ENCODE measurements at regions not wholly inside any gene's neighbourhood (a gene's known extent, or its start where the extent isn't known, plus 50 kb on each side); places are given as distances from the start of the nearest gene placed in this dataset.

DNA sequence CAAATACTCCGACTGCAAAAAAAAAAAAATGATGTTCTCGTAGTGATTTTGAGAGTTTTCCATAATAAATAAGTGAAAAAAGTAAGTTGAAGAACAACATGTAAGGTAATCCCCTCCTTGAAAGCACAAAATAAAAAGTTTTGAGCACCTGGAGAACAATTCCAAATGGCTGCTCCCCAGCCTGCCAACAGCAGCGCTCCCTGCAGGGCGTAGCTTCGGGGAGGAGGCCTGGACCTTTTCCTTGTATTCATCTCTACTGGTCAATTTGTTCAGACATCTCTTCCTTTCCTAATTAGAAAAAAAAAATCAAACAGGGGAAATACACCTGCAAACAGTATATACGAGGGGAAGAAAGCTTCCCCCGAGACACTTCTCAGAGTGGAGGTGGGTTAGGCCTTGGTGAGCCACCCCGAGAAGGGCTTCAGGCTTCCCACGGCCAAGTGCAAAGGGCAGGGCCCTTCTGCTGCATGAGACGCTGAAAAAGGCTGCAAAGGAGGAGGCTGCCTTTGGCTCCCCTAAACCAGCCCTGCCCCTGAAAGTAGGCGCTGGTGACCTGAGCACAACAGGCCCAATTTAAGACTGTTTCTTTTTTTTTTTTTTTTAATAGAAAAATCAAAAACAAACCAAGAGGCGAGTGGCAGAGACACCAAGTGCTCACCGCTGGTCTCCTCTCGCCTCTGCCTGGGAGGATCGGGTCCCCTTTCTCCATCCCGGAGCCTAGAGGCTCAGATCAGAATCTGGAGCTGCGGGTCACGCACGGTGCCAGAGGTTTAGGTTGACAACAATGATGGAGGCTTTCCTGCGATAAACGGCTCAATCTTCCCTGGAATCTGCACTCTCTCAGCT lies 193.1 kb upstream of the FOXF1 start:
- TF ChIP-seq POLR2A (IDR thresholded peaks at IDR 0.05): no peak
- 75 to 83% methylated on average over 21 of the region's 21 CpGs for WGBS, 2 donors
- intact Hi-C loops (cut with DNase I; ENCODE audit: low total_unique reads): no loop called here
- no peak overlapping the region for H3K4me3 ChIP-seq (ENCODE audit: low read depth, poor library complexity, severe bottlenecking)
- no peak for DNase-seq (ENCODE audit: low spot score in 2 of 2)

GRCh38 chr16:86317813-86318650 lies 192.3 kb upstream of the FOXF1 start:
- WGBS, 2 donors: 67 to 68% methylated on average over 13 of the region's 13 CpGs
- no peak overlapping the region for H3K4me3 ChIP-seq (ENCODE audit: low read depth, poor library complexity, severe bottlenecking)
- TF ChIP-seq, protein P1, sequence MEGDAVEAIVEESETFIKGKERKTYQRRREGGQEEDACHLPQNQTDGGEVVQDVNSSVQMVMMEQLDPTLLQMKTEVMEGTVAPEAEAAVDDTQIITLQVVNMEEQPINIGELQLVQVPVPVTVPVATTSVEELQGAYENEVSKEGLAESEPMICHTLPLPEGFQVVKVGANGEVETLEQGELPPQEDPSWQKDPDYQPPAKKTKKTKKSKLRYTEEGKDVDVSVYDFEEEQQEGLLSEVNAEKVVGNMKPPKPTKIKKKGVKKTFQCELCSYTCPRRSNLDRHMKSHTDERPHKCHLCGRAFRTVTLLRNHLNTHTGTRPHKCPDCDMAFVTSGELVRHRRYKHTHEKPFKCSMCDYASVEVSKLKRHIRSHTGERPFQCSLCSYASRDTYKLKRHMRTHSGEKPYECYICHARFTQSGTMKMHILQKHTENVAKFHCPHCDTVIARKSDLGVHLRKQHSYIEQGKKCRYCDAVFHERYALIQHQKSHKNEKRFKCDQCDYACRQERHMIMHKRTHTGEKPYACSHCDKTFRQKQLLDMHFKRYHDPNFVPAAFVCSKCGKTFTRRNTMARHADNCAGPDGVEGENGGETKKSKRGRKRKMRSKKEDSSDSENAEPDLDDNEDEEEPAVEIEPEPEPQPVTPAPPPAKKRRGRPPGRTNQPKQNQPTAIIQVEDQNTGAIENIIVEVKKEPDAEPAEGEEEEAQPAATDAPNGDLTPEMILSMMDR (IDR thresholded peaks at IDR 0.05): no peak
- no peak for TF ChIP-seq POLR2A (IDR thresholded peaks at IDR 0.05)
- DNase-seq (ENCODE audit: low spot score in 2 of 2): no peak
- intact Hi-C loops (cut with DNase I; ENCODE audit: low total_unique reads): no loop called here

DNA sequence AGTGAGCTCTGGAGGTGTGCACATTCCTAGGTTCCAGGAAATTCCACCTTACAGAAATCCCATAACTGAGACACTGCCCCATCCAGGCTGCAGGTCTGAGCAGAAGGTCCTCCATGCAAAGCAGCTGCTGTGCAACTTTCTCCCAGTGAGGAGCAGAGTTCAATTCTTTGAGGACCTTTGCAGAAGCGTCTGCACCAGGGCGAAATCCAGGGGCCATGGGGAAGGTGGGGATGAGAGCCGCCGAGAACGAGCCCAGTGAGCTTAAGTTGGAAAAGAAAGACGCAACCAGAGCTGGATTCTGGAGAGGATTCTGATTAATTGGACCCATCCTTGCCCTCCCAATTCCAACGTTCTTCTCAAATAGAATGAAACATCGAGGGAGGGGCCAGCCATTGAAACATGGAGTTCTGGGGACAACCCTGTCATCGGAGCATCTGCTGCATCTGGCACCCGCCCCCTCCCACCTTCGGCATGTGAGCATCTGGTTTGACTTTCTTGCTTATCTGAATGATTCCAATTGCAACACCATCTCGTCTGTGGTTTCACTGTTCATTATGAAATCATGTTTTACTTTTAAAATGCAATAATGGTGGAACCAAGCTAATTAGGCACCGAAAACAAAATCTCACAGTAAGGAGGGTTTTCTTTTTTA lies 190.6 kb upstream of the FOXF1 start:
- 56 to 60% methylated on average over 13 of the region's 13 CpGs for WGBS, 2 donors
- intact Hi-C loops (cut with DNase I; ENCODE audit: low total_unique reads): no loop called here
- DNase-seq (ENCODE audit: low spot score in 2 of 2): no peak
- TF ChIP-seq POLR2A (IDR thresholded peaks at IDR 0.05): no peak
- TF ChIP-seq, protein P1 (IDR thresholded peaks at IDR 0.05): no peak
- H3K4me3 ChIP-seq (ENCODE audit: low read depth, poor library complexity, severe bottlenecking): no peak overlapping the region

DNA sequence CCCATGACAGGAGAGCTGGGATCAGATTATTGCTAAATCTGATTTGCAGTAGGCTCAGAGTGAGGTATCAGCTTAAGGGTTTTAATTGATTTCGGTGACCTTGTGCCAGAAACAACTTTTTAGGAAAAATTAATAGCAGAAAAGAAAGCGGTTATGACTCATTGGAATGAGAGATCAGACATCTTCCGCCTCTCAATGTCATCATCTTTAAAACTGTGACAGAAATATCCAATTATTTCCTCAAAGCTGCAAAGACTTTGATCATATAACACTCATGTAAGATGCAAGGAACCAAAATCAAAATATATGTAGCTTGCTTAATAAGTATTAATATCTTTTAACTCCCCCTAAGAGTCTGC lies 190.1 kb upstream of the FOXF1 start:
- intact Hi-C loops (cut with DNase I; ENCODE audit: low total_unique reads): no loop called here

DNA sequence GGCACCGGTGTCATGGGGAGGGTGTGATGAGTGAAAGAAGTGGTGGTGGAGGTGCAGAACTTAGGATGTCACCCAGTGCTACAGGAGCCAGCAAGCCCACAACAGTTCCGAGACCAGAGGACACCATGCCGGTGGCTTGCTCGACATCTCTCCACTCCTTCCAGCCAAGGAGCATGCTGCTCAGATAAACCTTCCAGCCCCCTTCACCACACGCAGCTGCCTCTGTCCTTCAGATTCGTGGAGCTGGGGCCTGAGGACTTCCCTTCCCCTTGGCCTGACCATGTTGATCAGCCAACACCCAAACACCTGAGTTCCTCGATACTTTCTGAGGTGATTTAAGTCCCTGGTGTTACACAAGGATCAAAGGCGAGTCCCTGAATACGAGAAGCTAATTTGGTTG lies 188.8 kb upstream of the FOXF1 start:
- H3K4me3 ChIP-seq (ENCODE audit: low read depth, poor library complexity, severe bottlenecking): no peak overlapping the region
- WGBS, 2 donors: 62 to 67% methylated on average over 9 of the region's 9 CpGs
- TF ChIP-seq POLR2A (IDR thresholded peaks at IDR 0.05): no peak
- TF ChIP-seq, protein P1 (IDR thresholded peaks at IDR 0.05): no peak
- DNase-seq (ENCODE audit: low spot score in 2 of 2): no peak
- intact Hi-C loops (cut with DNase I; ENCODE audit: low total_unique reads): no loop called here

More for the DNA sequence above, 190.1 kb upstream of the FOXF1 start:
- DNase-seq (ENCODE audit: low spot score in 2 of 2): no peak
- WGBS, 2 donors: 60% methylated on average over 3 of the region's 3 CpGs
- TF ChIP-seq, protein P1 (IDR thresholded peaks at IDR 0.05): no peak
- no peak for TF ChIP-seq POLR2A (IDR thresholded peaks at IDR 0.05)
- no peak overlapping the region for H3K4me3 ChIP-seq (ENCODE audit: low read depth, poor library complexity, severe bottlenecking)

- WGBS, 2 donors: 4 to 12% methylated on average over 6 of the region's 6 CpGs
- no peak for TF ChIP-seq POLR2A (IDR thresholded peaks at IDR 0.05)
- TF ChIP-seq, protein P1 (IDR thresholded peaks at IDR 0.05): no peak
- no peak for DNase-seq (ENCODE audit: low spot score in 2 of 2)
- no peak overlapping the region for H3K4me3 ChIP-seq (ENCODE audit: low read depth, poor library complexity, severe bottlenecking)
- intact Hi-C loops (cut with DNase I; ENCODE audit: low total_unique reads): no loop called here
These were observed 188.0 kb upstream of the FOXF1 start for GRCh38 chr16:86322283-86322682.

Data from lower leg skin (tissue), 4 donors.